IPS-20b (cell line): ENCODE measurements at regions not wholly inside any gene's neighbourhood (a gene's known extent, or its start where the extent isn't known, plus 50 kb on each side); places are given as distances from the start of the nearest gene placed in this dataset.
"Not testable (repeated sequence)": the region's sequence is repeated elsewhere in the genome, so short reads cannot be mapped to it uniquely, and the experiment has no call there.

Experiments
- H3K27ac ChIP-seq: one replicate; pipeline ENCODE4 v1.5.1; 2013; ENCODE audit warnings: low read length
- H3K27me3 ChIP-seq: 2 replicates; pipeline ENCODE4 v1.6.1; 2013; ENCODE audit warnings: mild to moderate bottlenecking, low read length, inconsistent platforms; ENCODE audit not compliant: insufficient read depth
- H3K36me3 ChIP-seq: 2 replicates; pipeline ENCODE4 v1.6.1; 2013; ENCODE audit warnings: low read depth, mild to moderate bottlenecking, inconsistent platforms, low read length, moderate library complexity; ENCODE audit not compliant: insufficient read depth
- H3K4me1 ChIP-seq: 2 replicates; pipeline ENCODE4 v1.6.1; 2013; ENCODE audit warnings: mild to moderate bottlenecking, control low read depth, inconsistent platforms, low read length, moderate library complexity; ENCODE audit not compliant: insufficient read depth
- H3K4me3 ChIP-seq: 2 replicates; pipeline ENCODE4 v1.5.1; 2013; ENCODE audit warnings: mild to moderate bottlenecking, low read length, inconsistent platforms
- H3K9ac ChIP-seq: 2 replicates; pipeline ENCODE4 v1.6.1; 2013; ENCODE audit warnings: low read depth, mild to moderate bottlenecking, inconsistent platforms, low read length, moderate library complexity
- H3K9me3 ChIP-seq: 2 replicates; pipeline ENCODE4 v1.6.1; 2013; ENCODE audit warnings: mild to moderate bottlenecking, low read depth, low read length, inconsistent platforms; ENCODE audit not compliant: insufficient read depth

DNA sequence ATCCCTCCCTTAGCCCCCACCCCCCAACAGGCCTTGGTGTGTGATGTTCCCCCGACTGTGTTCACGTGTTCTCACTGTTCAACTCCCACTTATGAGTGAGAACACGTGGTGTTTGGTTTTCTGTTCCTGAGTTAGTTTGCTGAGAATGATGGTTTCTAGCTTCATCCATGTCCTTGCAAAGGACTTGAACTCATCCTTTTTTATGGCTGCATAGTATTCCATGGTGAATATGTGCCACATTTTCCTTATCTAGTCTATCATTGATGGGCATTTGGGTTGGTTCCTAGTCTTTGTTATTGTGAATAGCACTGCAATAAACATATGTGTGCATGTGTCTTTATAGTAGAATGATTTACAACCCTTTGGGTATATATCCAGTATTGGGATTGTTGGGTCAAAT lies 330.4 kb downstream of the OMA1 start:
- not testable (repeated sequence) for H3K27me3 ChIP-seq, H3K4me1 ChIP-seq, H3K36me3 ChIP-seq, H3K27ac ChIP-seq, H3K4me3 ChIP-seq, H3K9me3 ChIP-seq, H3K9ac ChIP-seq

DNA sequence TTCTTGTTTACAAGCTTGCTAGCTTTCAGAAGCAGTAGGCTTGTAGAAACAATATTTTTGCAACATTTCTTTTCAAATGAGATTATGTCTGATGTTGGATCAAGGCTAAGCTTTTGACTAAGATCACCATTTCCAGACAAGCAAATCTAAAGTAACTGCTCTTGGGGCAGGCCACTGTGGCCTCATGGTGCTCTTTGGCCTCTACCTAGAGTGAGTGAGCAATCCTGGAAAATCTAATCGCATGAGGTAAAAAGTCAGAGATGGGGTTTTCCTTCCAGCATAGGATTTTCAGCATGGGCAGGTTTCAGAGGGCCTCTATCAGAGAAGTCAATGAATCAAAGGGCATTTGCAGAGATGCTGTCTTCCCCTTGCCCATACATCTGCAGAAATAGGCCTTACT lies 331.9 kb downstream of the OMA1 start:
- Histone ChIP-seq H3K27ac (no peak overlapping the region), H3K4me1 (peaks cover 2% of the 10 kb centered on the region; the same call in 1 of the 2 replicates), H3K9ac (no peak overlapping the region), H3K27me3 (no peaks in the 10 kb centered on the region; the same call in 1 of the 2 replicates), H3K9me3 (no peaks in the 10 kb centered on the region; the same call in 1 of the 2 replicates), H3K4me3 (no peak overlapping the region), H3K36me3 (no peaks in the 10 kb centered on the region)

DNA sequence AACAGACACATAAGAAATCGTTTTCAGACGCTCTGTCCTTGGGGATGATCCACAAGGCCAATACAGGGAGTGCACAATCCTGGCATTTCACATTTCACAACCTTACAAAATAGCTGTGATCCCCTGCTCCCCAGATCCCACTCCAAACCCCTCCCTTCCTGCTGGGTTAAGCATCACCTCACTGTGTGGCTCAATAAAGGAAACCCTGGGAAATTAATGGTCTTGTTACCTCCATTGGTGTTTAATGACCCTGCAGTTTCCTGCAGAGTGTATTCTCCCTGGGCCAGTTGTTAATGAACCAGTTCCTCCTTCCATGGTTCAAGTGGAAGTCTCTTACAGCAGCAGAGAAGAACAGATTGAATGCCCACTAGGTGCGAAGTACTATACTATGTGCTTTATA lies 334.7 kb downstream of the OMA1 start:
- no peaks in the 10 kb centered on the region; the same call in 1 of the 2 replicates for H3K27me3 ChIP-seq
- H3K4me3 ChIP-seq, result no peak overlapping the region

DNA sequence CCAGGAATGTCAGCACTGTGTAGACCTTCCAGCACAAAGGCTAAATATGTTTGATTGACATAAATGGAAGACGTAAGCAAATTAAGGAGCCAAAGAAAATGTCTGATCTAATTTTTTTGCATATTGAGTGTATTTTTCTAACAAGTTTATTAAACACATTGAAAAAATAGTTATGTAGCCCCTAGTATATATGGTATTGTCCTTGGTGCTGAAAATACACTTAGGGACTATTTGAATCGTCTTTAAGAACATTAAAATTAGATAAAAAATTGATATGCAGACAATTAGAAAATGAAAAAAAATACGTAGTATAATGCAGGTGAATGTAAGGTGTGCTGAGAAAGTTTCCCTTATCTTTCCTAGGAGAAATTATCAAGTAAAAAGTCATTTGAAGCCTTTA lies 337.0 kb downstream of the OMA1 start:
- no peak overlapping the region for H3K27ac ChIP-seq
- peaks cover 5% of the 10 kb centered on the region; the same call in 1 of the 2 replicates for H3K4me1 ChIP-seq
- no peak overlapping the region for H3K9ac ChIP-seq
- no peaks in the 10 kb centered on the region for H3K36me3 ChIP-seq
- no peaks in the 10 kb centered on the region; the same call in 1 of the 2 replicates for H3K27me3 ChIP-seq
- no peaks in the 10 kb centered on the region for H3K9me3 ChIP-seq
- no peak overlapping the region for H3K4me3 ChIP-seq

More for the DNA sequence above, 334.7 kb downstream of the OMA1 start:
- Histone ChIP-seq H3K9ac (no peak overlapping the region), H3K9me3 (no peaks in the 10 kb centered on the region; the same call in 1 of the 2 replicates), H3K36me3 (no peaks in the 10 kb centered on the region), H3K4me1 (peaks cover 5% of the 10 kb centered on the region; the same call in 1 of the 2 replicates), H3K27ac (no peak overlapping the region)

DNA sequence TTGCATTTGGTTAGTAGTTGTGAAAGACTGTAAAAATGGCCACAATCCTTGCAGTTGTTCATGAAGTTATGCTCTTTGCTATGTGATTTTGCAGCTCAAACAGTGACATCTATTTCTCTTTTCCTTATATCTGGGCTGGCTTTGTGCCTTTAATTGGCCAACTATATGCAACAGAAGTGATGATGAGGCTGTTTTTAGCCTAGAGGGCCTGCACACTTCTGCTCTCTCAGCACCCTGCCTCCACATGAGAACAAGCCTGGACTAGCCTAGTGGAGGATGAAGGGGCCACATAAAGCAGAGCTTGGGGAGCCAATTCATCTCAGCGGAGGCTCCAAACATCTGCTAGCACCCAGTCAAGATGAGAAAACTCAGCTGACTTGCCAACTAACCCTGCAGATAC lies 339.8 kb downstream of the OMA1 start:
- Histone ChIP-seq H3K9ac (no peak overlapping the region), H3K4me3 (no peak overlapping the region), H3K9me3 (no peaks in the 10 kb centered on the region), H3K4me1 (peaks cover 2% of the 10 kb centered on the region; the same call in 1 of the 2 replicates), H3K36me3 (no peaks in the 10 kb centered on the region), H3K27ac (no peak overlapping the region), H3K27me3 (no peaks in the 10 kb centered on the region; the same call in 1 of the 2 replicates)

DNA sequence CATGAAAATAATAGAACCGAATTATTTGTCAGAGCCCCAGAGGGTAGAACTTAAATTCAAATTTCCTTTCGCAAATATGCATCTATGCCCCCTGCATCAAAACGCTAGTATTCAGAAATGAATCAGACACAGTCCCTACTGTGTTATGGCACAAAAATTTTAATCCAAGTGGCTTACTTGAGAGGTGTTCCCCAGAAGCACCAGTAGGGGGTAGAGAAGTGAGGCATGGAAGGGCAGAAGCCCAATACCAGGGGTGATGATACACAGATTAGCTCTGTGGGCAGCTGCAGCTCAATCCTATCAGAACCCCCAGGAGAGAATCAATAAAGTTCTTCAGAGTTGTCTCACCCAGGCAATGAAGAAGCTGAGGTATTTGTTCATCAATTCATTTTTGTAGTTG lies 342.2 kb downstream of the OMA1 start:
- no peak overlapping the region for H3K4me3 ChIP-seq
- H3K4me1 ChIP-seq, result peaks cover under 1% of the 10 kb centered on the region; the same call in 1 of the 2 replicates
- H3K27ac ChIP-seq, result no peak overlapping the region
- no peak overlapping the region for H3K9ac ChIP-seq
- no peaks in the 10 kb centered on the region for H3K36me3 ChIP-seq
- H3K9me3 ChIP-seq, result no peaks in the 10 kb centered on the region; the same call in 1 of the 2 replicates
- H3K27me3 ChIP-seq, result no peaks in the 10 kb centered on the region

DNA sequence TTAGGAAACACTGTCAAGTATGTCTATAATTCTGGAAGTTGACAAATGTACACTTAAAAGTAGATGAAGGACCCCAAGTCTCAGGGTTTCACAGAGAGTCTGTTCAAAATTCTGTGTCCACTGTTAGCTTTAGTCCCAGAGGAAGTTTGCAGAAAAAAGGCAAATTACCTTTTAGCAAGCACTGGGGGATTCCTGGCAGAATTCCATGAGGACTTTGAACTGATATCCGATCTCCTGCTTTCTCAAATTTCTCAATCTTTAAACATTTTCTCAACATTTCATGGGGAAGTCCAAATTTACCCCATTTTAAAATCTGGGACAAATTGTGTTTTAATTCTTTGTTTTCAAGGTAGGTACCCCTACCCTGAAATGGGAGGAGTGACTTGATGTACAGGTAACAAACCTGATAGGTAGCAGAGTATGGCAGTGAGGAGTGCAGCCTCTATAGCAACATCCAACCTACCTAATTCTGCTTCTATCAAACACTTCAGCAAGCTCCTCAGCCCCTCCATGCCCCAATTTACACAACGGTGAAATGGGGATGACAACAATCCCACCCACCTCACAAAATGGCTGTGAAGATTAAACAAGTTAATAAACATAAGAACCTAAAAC lies 344.9 kb downstream of the OMA1 start:
- Histone ChIP-seq H3K27me3 (no peaks in the 10 kb centered on the region), H3K27ac (no peak overlapping the region), H3K9me3 (no peaks in the 10 kb centered on the region; the same call in 1 of the 2 replicates), H3K4me3 (no peak overlapping the region), H3K9ac (no peak overlapping the region), H3K36me3 (no peaks in the 10 kb centered on the region), H3K4me1 (no peaks in the 10 kb centered on the region)

DNA sequence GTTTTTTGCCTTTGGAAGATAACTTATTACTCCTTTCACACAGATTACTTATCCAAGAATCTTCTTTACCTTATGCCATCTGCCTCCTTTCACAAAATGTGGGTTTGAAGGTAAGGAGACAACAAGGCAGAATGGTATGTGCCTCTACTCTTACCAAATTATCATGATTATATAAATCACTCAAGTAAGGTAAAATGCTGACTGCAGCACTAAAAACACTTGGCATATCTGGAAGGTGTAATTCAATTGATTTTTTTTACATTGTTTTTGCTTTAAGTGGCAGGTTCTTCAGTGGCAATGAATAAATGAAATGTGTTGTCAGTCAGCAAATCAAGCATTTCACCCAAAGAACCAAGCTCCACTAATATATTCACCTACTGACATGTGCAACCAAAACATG lies 346.1 kb downstream of the OMA1 start:
- H3K36me3 ChIP-seq, result no peaks in the 10 kb centered on the region
- H3K4me3 ChIP-seq, result no peak overlapping the region
- no peak overlapping the region for H3K9ac ChIP-seq
- no peak overlapping the region for H3K27ac ChIP-seq
- H3K9me3 ChIP-seq, result no peaks in the 10 kb centered on the region; the same call in 1 of the 2 replicates
- no peaks in the 10 kb centered on the region for H3K4me1 ChIP-seq
- no peaks in the 10 kb centered on the region for H3K27me3 ChIP-seq

DNA sequence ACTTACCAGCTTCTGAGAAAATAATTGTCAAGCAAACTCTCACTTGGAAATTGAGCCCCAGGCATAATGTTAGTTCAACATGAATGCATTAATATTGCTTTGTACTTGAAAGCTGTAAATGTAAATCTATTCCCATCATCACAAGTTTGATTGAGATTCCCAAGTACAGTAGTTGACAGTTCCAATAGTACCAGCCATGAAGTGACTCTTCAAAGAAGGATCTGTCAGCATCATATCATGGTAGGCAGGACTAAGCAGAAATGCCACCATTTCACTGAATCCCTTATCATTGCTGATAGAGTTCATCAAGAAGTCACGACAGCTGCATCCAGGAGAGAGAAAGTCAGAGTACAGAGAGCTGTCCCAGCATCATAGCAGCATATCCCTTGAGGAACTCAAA lies 348.7 kb downstream of the OMA1 start:
- no peaks in the 10 kb centered on the region for H3K27me3 ChIP-seq
- no peaks in the 10 kb centered on the region for H3K36me3 ChIP-seq
- no peak overlapping the region for H3K9ac ChIP-seq
- no peak overlapping the region for H3K4me3 ChIP-seq
- H3K4me1 ChIP-seq, result no peaks in the 10 kb centered on the region
- no peak overlapping the region for H3K27ac ChIP-seq
- no peaks in the 10 kb centered on the region; the same call in 1 of the 2 replicates for H3K9me3 ChIP-seq

DNA sequence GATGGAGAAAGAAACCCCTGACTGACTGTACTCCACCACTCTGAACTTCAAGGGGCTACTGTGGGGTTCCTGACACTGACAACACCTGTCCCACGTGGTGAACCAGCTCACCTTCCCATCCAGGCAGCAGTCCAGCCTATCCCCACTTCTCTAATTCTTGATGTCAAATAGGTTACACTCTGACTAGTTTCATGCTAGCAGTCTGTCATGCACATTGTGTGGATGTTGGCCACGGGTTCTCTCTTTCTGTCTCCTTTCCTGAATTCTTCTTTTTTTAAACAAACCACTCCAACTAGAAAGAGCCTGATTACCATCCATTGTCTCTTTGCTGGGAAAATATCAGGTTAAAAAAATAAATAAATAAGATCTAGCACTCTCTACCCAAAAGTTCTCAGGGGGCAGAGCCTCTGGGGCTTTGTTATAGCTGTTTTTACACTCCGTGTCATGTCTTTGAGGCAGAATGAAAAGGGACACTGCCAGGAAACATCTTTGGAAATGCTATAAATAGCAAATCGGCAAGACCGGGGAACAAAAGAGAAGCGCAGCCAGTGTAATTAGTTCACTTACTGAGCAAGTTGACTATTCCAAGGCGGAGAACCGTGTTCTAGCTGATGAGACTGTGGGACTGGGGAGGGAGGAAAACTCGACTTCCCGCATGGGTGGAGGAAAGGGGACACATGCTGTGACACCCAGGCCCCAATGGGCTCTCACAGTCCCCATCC lies 356.1 kb downstream of the OMA1 start:
- H3K27ac ChIP-seq, result no peak overlapping the region

DNA sequence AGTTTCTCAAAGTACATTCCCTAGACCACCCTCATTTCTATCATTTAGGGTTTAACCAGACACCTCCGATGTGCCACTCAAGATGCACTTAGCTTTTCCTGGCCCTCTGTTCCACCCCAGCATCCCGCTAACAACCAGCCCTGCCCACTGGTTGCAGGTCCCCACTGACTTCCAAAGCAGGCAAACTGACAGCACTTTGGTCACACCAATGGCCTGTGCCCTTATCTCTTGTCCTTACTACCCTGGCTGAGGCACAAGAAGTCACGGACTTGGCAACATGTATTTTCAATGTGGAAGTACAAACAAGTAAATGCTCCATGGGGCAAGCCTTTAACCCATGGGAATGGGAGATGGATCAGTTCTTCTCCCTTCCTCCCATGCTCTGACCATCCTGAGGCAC lies 357.1 kb downstream of the OMA1 start:
- Histone ChIP-seq H3K9ac (no peak overlapping the region), H3K4me3 (no peak overlapping the region), H3K27me3 (no peaks in the 10 kb centered on the region), H3K4me1 (no peaks in the 10 kb centered on the region), H3K9me3 (no peaks in the 10 kb centered on the region), H3K36me3 (no peaks in the 10 kb centered on the region), H3K27ac (no peak overlapping the region)

More for the DNA sequence above, 356.1 kb downstream of the OMA1 start:
- Histone ChIP-seq H3K4me3 (no peak overlapping the region), H3K27me3 (no peaks in the 10 kb centered on the region), H3K9me3 (no peaks in the 10 kb centered on the region), H3K9ac (no peak overlapping the region), H3K4me1 (no peaks in the 10 kb centered on the region), H3K36me3 (no peaks in the 10 kb centered on the region)

DNA sequence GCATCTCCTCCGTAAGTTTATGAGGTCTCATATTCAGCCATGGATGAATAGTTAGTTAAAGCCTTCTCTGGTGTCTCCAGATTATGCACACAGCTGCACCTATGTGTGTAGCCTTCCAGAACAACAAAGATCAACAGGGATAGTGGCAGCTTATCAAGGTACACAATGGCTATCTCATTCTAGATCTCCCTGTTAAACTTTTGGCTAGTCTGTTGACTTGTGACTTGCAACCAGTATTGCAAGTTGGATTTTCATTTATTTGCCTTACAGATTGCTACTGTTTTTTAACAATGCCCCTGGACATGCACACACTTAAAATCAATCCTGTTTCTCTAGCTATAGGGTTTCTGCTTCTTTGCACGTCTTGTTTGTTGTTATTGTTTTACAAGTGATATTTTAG lies 363.2 kb downstream of the OMA1 start:
- Histone ChIP-seq H3K9ac (no peak overlapping the region), H3K36me3 (no peaks in the 10 kb centered on the region), H3K27me3 (no peaks in the 10 kb centered on the region), H3K4me1 (no peaks in the 10 kb centered on the region), H3K4me3 (no peak overlapping the region), H3K9me3 (no peaks in the 10 kb centered on the region), H3K27ac (no peak overlapping the region)
